GM21447 (cell line): ENCODE measurements at regions not wholly inside any gene's neighbourhood (a gene's known extent, or its start where the extent isn't known, plus 50 kb on each side); places are given as distances from the start of the nearest gene placed in this dataset.

Experiments used
- ATAC-seq: cut with Tn5 transposase; IDR thresholded peaks from one replicate; pipeline ENCODE4 v1.9.1; 2021; ENCODE audit not compliant: unreplicated experiment

- no peak for ATAC-seq
Observed at GRCh38 chr5:93072831-93073459, 508.1 kb downstream of the NR2F1-AS1 start.

- no peak for ATAC-seq
Observed at GRCh38 chr5:93071710-93072109, 509.3 kb downstream of the NR2F1-AS1 start.

GRCh38 chr5:93070938-93071337 is 510.1 kb downstream of the NR2F1-AS1 start:
- ATAC-seq = no peak

- no peak for ATAC-seq
Observed at GRCh38 chr5:93069276-93069675, 511.7 kb downstream of the NR2F1-AS1 start.

- no peak for ATAC-seq
Observed at GRCh38 chr5:93062548-93062947, 518.5 kb downstream of the NR2F1-AS1 start.

GRCh38 chr5:93058309-93058708 is 522.7 kb downstream of the NR2F1-AS1 start:
- ATAC-seq = no peak

GRCh38 chr5:93057311-93057710 is 523.7 kb downstream of the NR2F1-AS1 start:
- ATAC-seq = no peak

GRCh38 chr5:93055971-93056370 is 525.0 kb downstream of the NR2F1-AS1 start:
- ATAC-seq = no peak

- no peak for ATAC-seq
Observed at GRCh38 chr5:93055561-93055960, 525.5 kb downstream of the NR2F1-AS1 start.

GRCh38 chr5:93054424-93055163 is 526.4 kb downstream of the NR2F1-AS1 start:
- ATAC-seq = no peak

- no peak for ATAC-seq
Observed at GRCh38 chr5:93053825-93054224, 527.2 kb downstream of the NR2F1-AS1 start.

GRCh38 chr5:93048858-93049257 is 532.2 kb downstream of the NR2F1-AS1 start:
- no peak for ATAC-seq

- ATAC-seq = no peak
Observed at GRCh38 chr5:93044859-93045666, 536.0 kb downstream of the NR2F1-AS1 start.

- ATAC-seq = no peak
Observed at GRCh38 chr5:93039888-93040287, 541.1 kb downstream of the NR2F1-AS1 start.

GRCh38 chr5:93034621-93035590 is 546.1 kb downstream of the NR2F1-AS1 start:
- ATAC-seq = no peak

GRCh38 chr5:93022796-93023447 is 558.1 kb downstream of the NR2F1-AS1 start:
- no peak for ATAC-seq

- ATAC-seq = no peak
Observed at GRCh38 chr5:93022211-93022610, 558.8 kb downstream of the NR2F1-AS1 start.

- no peak for ATAC-seq
Observed at GRCh38 chr5:93019896-93020295, 561.1 kb downstream of the NR2F1-AS1 start.

- no peak for ATAC-seq
Observed at GRCh38 chr5:93018461-93018860, 562.6 kb downstream of the NR2F1-AS1 start.

- no peak for ATAC-seq
Observed at GRCh38 chr5:93017849-93018248, 563.2 kb downstream of the NR2F1-AS1 start.
